Parathyroid adenoma (tissue), 2 donors: ENCODE measurements at regions not wholly inside any gene's neighbourhood (a gene's known extent, or its start where the extent isn't known, plus 50 kb on each side); places are given as distances from the start of the nearest gene placed in this dataset.
"Not testable (repeated sequence)": the region's sequence is repeated elsewhere in the genome, so short reads cannot be mapped to it uniquely, and the experiment has no call there.

Source experiments
- H2AFZ ChIP-seq: fragments of 300-600 bp; sonication (generic); one replicate; pipeline ENCODE4 v1.7.0; 2017; ENCODE audit warnings: antibody characterized with exemption, mild to moderate bottlenecking
- H3K27ac ChIP-seq: fragments of 300-600 bp; sonication (generic); one replicate; pipeline ENCODE4 v1.7.0; 2017
- H3K27me3 ChIP-seq: fragments of 300-600 bp; sonication (generic); one replicate; pipeline ENCODE4 v1.7.0; 2017; ENCODE audit warnings: low read length; ENCODE audit not compliant: control insufficient read depth, insufficient read depth
- H3K36me3 ChIP-seq: fragments of 300-600 bp; sonication (generic); one replicate; pipeline ENCODE4 v1.7.0; 2017; ENCODE audit warnings: low read length; ENCODE audit not compliant: control insufficient read depth, insufficient read depth
- H3K4me1 ChIP-seq: fragments of 300-600 bp; sonication (generic); one replicate; pipeline ENCODE4 v1.7.0; 2017; ENCODE audit warnings: control low read depth
- H3K4me2 ChIP-seq: fragments of 300-600 bp; sonication (generic); one replicate; pipeline ENCODE4 v1.7.0; 2017; ENCODE audit warnings: low read length
- H3K4me3 ChIP-seq: fragments of 300-600 bp; sonication (generic); one replicate; pipeline ENCODE4 v1.7.0; 2017; ENCODE audit warnings: low read depth, low read length
- H3K79me2 ChIP-seq: fragments of 300-600 bp; sonication (generic); one replicate; pipeline ENCODE4 v1.7.0; 2017; ENCODE audit warnings: control low read depth
- H3K9ac ChIP-seq: fragments of 300-600 bp; sonication (generic); one replicate; pipeline ENCODE4 v1.7.0; 2017; ENCODE audit warnings: mild to moderate bottlenecking
- H3K9me3 ChIP-seq: fragments of 300-600 bp; sonication (generic); one replicate; pipeline ENCODE4 v1.7.0; 2017; ENCODE audit warnings: low read length; ENCODE audit not compliant: control insufficient read depth
- CTCF ChIP-seq: fragments of 300-600 bp; sonication (generic); IDR thresholded peaks from one replicate; pipeline ENCODE4 v1.7.0; 2017; ENCODE audit warnings: antibody characterized with exemption, mild to moderate bottlenecking
- donor health status: primary hyperparathyroidism.

GRCh38 chr9:21533597-21533996 lies 51.5 kb upstream of the IFNE start:
- no peaks in the 10 kb centered on the region for H3K27me3 ChIP-seq
- no peak for TF ChIP-seq CTCF
- H3K4me3 ChIP-seq: no peak overlapping the region
- no peak overlapping the region for H3K27ac ChIP-seq
- no peak overlapping the region for H2AFZ ChIP-seq
- no peak overlapping the region for H3K4me2 ChIP-seq
- H3K9me3 ChIP-seq: no peaks in the 10 kb centered on the region
- H3K36me3 ChIP-seq: no peaks in the 10 kb centered on the region
- H3K9ac ChIP-seq: no peak overlapping the region
- no peaks in the 10 kb centered on the region for H3K4me1 ChIP-seq
- no peaks in the 10 kb centered on the region for H3K79me2 ChIP-seq

DNA sequence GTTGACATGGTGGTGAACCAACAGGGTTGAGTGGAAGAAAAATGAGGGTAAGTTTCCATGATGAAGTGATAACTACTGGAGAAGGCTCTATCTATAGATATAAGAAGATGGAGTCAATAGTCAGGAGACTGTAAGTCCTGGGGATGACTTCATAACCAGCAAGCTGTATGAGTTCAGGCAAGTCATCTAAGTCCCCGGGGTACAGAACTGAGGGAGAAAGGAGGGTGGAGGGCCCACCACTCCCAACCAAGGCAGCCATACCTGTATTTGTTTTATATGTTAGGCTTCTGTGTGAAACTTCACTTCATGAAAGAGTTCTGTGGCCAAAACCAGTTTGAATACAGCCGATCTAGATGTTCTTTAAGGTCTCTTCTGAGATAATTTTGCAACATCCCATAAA lies 53.3 kb upstream of the IFNE start:
- Histone ChIP-seq H2AFZ (no peak overlapping the region), H3K9me3 (no peaks in the 10 kb centered on the region), H3K36me3 (no peaks in the 10 kb centered on the region), H3K4me1 (no peaks in the 10 kb centered on the region), H3K9ac (no peak overlapping the region), H3K27ac (no peak overlapping the region), H3K4me3 (no peak overlapping the region), H3K79me2 (no peaks in the 10 kb centered on the region), H3K27me3 (no peaks in the 10 kb centered on the region), H3K4me2 (no peak overlapping the region)
- TF ChIP-seq CTCF: no peak

GRCh38 chr9:21542787-21543186 lies 60.7 kb upstream of the IFNE start:
- no peaks in the 10 kb centered on the region for H3K9me3 ChIP-seq
- no peaks in the 10 kb centered on the region for H3K4me1 ChIP-seq
- no peak overlapping the region for H3K9ac ChIP-seq
- no peak overlapping the region for H3K4me2 ChIP-seq
- no peak overlapping the region for H2AFZ ChIP-seq
- H3K27ac ChIP-seq: no peak overlapping the region
- no peaks in the 10 kb centered on the region for H3K27me3 ChIP-seq
- no peak for TF ChIP-seq CTCF
- no peaks in the 10 kb centered on the region for H3K36me3 ChIP-seq
- no peaks in the 10 kb centered on the region for H3K79me2 ChIP-seq
- H3K4me3 ChIP-seq: no peak overlapping the region

GRCh38 chr9:21543187-21543586 lies 61.1 kb upstream of the IFNE start:
- no peak for TF ChIP-seq CTCF
- no peaks in the 10 kb centered on the region for H3K79me2 ChIP-seq
- H3K4me1 ChIP-seq: no peaks in the 10 kb centered on the region
- no peak overlapping the region for H3K9ac ChIP-seq
- H2AFZ ChIP-seq: no peak overlapping the region
- no peak overlapping the region for H3K27ac ChIP-seq
- H3K4me3 ChIP-seq: no peak overlapping the region
- no peaks in the 10 kb centered on the region for H3K9me3 ChIP-seq
- H3K36me3 ChIP-seq: no peaks in the 10 kb centered on the region
- H3K4me2 ChIP-seq: no peak overlapping the region
- H3K27me3 ChIP-seq: no peaks in the 10 kb centered on the region

DNA sequence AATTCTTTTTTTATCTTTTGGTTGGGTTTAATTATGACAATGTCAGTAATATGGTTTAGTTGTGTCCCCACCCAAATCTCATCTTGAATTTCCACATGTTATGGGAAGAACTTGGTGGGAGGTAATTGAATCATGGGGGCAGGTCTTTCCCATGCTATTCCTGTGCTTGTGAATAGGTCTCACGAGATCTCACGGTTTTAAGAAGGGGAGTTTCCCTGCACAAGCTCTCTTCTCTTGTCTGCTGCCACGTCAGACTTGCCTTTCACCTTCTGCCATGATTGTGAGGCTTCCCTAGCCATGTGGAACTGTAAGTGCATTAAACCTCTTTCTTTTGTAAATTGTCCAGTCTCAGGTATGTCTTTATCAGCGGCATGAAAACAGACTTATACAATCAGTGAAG lies 61.7 kb upstream of the IFNE start:
- not testable (repeated sequence) for H3K4me2 ChIP-seq, H3K9ac ChIP-seq, H2AFZ ChIP-seq, H3K27ac ChIP-seq, H3K27me3 ChIP-seq, H3K36me3 ChIP-seq, H3K4me3 ChIP-seq, H3K4me1 ChIP-seq, H3K79me2 ChIP-seq, H3K9me3 ChIP-seq
